Neural progenitor cell (in vitro differentiated cells): ENCODE measurements at regions not wholly inside any gene's neighbourhood (a gene's known extent, or its start where the extent isn't known, plus 50 kb on each side); places are given as distances from the start of the nearest gene placed in this dataset.

ENCODE experiments used
- DNase-seq: peaks from one replicate; pipeline ENCODE4 v3.0.0-alpha.2; 2016; ENCODE audit warnings: low spot score
- H2AFZ ChIP-seq: fragments of 200-600 bp; sonication (generic); replicated peaks from 2 replicates; pipeline ENCODE4 v1.6.1; 2016; ENCODE audit warnings: antibody characterized with exemption
- H3F3A ChIP-seq: fragments of 200-600 bp; sonication (generic); 2 replicates; pipeline ENCODE4 v1.6.1; 2016; ENCODE audit warnings: antibody characterized with exemption, low read depth
- H3K27ac ChIP-seq: fragments of 200-600 bp; sonication (generic); 2 replicates; pipeline ENCODE4 v1.5.1; 2016; ENCODE audit warnings: mild to moderate bottlenecking
- H3K27me3 ChIP-seq: fragments of 200-600 bp; sonication (generic); 2 replicates; pipeline ENCODE4 v1.6.1; 2016; ENCODE audit warnings: mild to moderate bottlenecking, moderate library complexity
- H3K36me3 ChIP-seq: fragments of 200-600 bp; sonication (generic); 2 replicates; pipeline ENCODE4 v1.5.1; 2016
- H3K4me1 ChIP-seq: fragments of 200-600 bp; sonication (generic); 2 replicates; pipeline ENCODE4 v1.6.1; 2016; ENCODE audit warnings: mixed run types
- H3K4me2 ChIP-seq: fragments of 200-600 bp; sonication (generic); 2 replicates; pipeline ENCODE4 v1.6.1; 2016
- H3K4me3 ChIP-seq: fragments of 200-600 bp; sonication (generic); 2 replicates; pipeline ENCODE4 v1.5.1; 2016
- H3K79me2 ChIP-seq: fragments of 200-600 bp; sonication (generic); 2 replicates; pipeline ENCODE4 v1.6.1; 2016; ENCODE audit warnings: low read depth
- H3K9ac ChIP-seq: fragments of 200-600 bp; sonication (generic); 2 replicates; pipeline ENCODE4 v1.6.1; 2016
- H3K9me3 ChIP-seq: fragments of 200-600 bp; sonication (generic); 2 replicates; pipeline ENCODE4 v1.5.1; 2016; ENCODE audit warnings: low read depth
- H4K20me1 ChIP-seq: fragments of 200-600 bp; sonication (generic); 2 replicates; pipeline ENCODE4 v1.6.1; 2016; ENCODE audit warnings: low read depth
- H3K27ac Mint-ChIP-seq: 3 replicates; pipeline ENCODE4 v1.8.0; 2021; ENCODE audit warnings: mixed read lengths
- H3K27me3 Mint-ChIP-seq: 2 replicates; pipeline ENCODE4 v1.8.0; 2022; ENCODE audit warnings: low read depth, mild to moderate bottlenecking, inconsistent platforms, moderate library complexity, mixed read lengths; ENCODE audit not compliant: insufficient read depth
- H3K36me3 Mint-ChIP-seq: 3 replicates; pipeline ENCODE4 v1.8.0; 2021; ENCODE audit warnings: mixed read lengths
- H3K4me1 Mint-ChIP-seq: 3 replicates; pipeline ENCODE4 v1.8.0; 2021; ENCODE audit warnings: mixed read lengths
- H3K4me3 Mint-ChIP-seq: 3 replicates; pipeline ENCODE4 v1.8.0; 2021; ENCODE audit warnings: mild to moderate bottlenecking, moderate library complexity, mixed read lengths
- H3K9me3 Mint-ChIP-seq: 3 replicates; pipeline ENCODE4 v1.8.0; 2020; ENCODE audit warnings: mixed read lengths
- EZH2 ChIP-seq: fragments of 200-600 bp; sonication (generic); IDR thresholded peaks from 2 replicates; pipeline ENCODE4 v1.6.1; 2017; ENCODE audit warnings: antibody characterized with exemption, mild to moderate bottlenecking, moderate library complexity
- EZH2phosphoT487 ChIP-seq: fragments of 200-600 bp; sonication (generic); IDR thresholded peaks from 2 replicates; pipeline ENCODE4 v1.6.1; 2017; ENCODE audit warnings: antibody characterized with exemption
- TF ChIP-seq, protein P1 (sequence below): fragments of 200-600 bp; sonication (generic); IDR thresholded peaks from 2 replicates; pipeline ENCODE4 v1.5.1; 2017; ENCODE audit warnings: antibody characterized with exemption, mild to moderate bottlenecking

DNA sequence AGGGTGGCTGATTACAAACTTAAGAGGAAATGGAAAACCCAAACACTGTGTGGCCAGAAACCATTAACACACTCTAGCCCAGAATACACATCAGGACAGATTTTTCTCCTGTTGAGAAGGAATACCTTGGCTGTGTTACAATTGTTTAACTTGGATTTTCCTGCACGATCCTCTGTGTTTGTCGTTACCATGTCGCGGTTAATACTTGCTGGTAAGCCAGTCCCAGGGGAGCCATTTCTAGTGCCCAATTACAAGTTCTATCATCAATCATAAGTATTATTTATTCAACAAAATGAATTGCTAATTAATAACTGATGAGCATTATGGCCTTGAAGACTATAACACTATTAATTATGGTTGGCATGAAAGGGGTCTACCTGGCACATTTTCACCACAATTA, 146.8 kb downstream of the LNPK start:
- H3K4me1 Mint-ChIP-seq = peaks cover 50% of the 10 kb centered on the region
- Histone ChIP-seq H2AFZ (no peak overlapping the region), H3K9ac (no peak overlapping the region), H3K9me3 (no peaks in the 10 kb centered on the region), H3K27ac (no peak overlapping the region), H3K4me3 (no peak overlapping the region), H3K79me2 (no peaks in the 10 kb centered on the region), H3K27me3 (peaks cover 31% of the 10 kb centered on the region), H3K4me1 (peaks cover 28% of the 10 kb centered on the region), H3F3A (peaks cover 10% of the 10 kb centered on the region), H4K20me1 (no peaks in the 10 kb centered on the region), H3K4me2 (peak overlapping the region; percentile 61), H3K36me3 (no peaks in the 10 kb centered on the region)
- TF ChIP-seq EZH2 (no peak), EZH2phosphoT487 (no peak)
- TF ChIP-seq, protein P1, sequence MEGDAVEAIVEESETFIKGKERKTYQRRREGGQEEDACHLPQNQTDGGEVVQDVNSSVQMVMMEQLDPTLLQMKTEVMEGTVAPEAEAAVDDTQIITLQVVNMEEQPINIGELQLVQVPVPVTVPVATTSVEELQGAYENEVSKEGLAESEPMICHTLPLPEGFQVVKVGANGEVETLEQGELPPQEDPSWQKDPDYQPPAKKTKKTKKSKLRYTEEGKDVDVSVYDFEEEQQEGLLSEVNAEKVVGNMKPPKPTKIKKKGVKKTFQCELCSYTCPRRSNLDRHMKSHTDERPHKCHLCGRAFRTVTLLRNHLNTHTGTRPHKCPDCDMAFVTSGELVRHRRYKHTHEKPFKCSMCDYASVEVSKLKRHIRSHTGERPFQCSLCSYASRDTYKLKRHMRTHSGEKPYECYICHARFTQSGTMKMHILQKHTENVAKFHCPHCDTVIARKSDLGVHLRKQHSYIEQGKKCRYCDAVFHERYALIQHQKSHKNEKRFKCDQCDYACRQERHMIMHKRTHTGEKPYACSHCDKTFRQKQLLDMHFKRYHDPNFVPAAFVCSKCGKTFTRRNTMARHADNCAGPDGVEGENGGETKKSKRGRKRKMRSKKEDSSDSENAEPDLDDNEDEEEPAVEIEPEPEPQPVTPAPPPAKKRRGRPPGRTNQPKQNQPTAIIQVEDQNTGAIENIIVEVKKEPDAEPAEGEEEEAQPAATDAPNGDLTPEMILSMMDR = no peak
- H3K36me3 Mint-ChIP-seq = no peaks in the 10 kb centered on the region
- H3K27ac Mint-ChIP-seq = no peak overlapping the region
- peaks cover 6% of the 10 kb centered on the region for H3K27me3 Mint-ChIP-seq
- H3K9me3 Mint-ChIP-seq = no peaks in the 10 kb centered on the region
- H3K4me3 Mint-ChIP-seq = no peak overlapping the region
- no peak for DNase-seq

DNA sequence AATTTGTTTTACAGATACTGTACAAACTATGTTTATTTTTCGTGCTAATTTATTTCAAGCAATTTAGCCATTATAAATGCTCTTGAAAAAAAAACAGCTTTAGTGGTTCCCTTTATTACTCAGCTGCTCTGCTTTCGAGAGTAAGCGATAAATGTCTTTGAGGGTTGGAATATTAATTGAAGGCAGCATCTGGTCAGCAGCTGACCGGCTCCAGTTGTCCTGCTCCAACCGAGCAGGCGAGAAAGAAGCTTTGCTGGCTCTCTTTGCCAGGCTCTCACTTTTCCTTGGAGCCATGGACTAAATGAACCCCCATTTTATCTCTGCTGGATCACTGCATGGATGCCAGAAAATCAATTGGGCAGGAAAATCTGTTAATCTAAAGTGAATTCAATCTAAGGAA, 147.4 kb downstream of the LNPK start:
- H3K9me3 ChIP-seq = no peaks in the 10 kb centered on the region
- Mint-ChIP-seq H3K27me3 (peaks cover 6% of the 10 kb centered on the region), H3K4me3 (peak overlapping the region; percentile 38), H3K9me3 (no peaks in the 10 kb centered on the region), H3K27ac (peak overlapping the region; percentile 63), H3K36me3 (no peaks in the 10 kb centered on the region), H3K4me1 (peaks cover 50% of the 10 kb centered on the region)
- peak overlapping the region; percentile 61 for H3K4me2 ChIP-seq
- H3K4me1 ChIP-seq = peaks cover 28% of the 10 kb centered on the region
- peak; percentile 23 for DNase-seq
- H3K27ac ChIP-seq = no peak overlapping the region
- H3K9ac ChIP-seq = no peak overlapping the region
- H3K27me3 ChIP-seq = peaks cover 31% of the 10 kb centered on the region
- H3K36me3 ChIP-seq = no peaks in the 10 kb centered on the region
- TF ChIP-seq, protein P1 = no peak
- no peak overlapping the region for H3K4me3 ChIP-seq
- H2AFZ ChIP-seq = no peak overlapping the region
- H3K79me2 ChIP-seq = no peaks in the 10 kb centered on the region
- no peaks in the 10 kb centered on the region for H4K20me1 ChIP-seq
- H3F3A ChIP-seq = peaks cover 10% of the 10 kb centered on the region

DNA sequence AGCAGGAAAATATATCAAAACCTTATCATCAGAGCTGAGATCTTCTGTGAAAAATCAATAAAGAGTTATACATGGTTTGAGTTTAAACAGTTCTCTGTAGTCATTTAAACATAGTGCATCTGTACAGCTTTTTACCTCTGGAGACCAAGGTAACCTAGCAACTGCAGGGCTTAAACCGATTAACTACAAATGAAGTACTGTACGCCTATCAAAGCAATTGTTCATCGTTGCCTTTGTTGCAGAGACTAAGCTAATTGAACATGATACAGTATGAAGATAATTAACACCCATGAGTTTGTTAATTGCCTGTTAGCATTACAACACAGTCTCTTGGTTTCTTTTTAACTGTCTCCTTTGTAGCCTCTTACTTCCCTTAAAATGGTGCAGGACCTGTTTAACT, 147.9 kb downstream of the LNPK start:
- Mint-ChIP-seq H3K4me1 (peaks cover 50% of the 10 kb centered on the region), H3K27ac (no peak overlapping the region), H3K36me3 (no peaks in the 10 kb centered on the region), H3K4me3 (no peak overlapping the region), H3K9me3 (no peaks in the 10 kb centered on the region), H3K27me3 (peaks cover 6% of the 10 kb centered on the region)
- no peaks in the 10 kb centered on the region for H3K9me3 ChIP-seq
- H3K4me3 ChIP-seq = no peak overlapping the region
- no peaks in the 10 kb centered on the region for H3K79me2 ChIP-seq
- peaks cover 28% of the 10 kb centered on the region for H3K4me1 ChIP-seq
- H3K27me3 ChIP-seq = peaks cover 31% of the 10 kb centered on the region
- no peak overlapping the region for H2AFZ ChIP-seq
- TF ChIP-seq, protein P1 = no peak
- TF ChIP-seq EZH2phosphoT487 = peak; percentile 99
- peak overlapping the region; percentile 61 for H3K4me2 ChIP-seq
- no peaks in the 10 kb centered on the region for H4K20me1 ChIP-seq
- H3F3A ChIP-seq = peaks cover 10% of the 10 kb centered on the region
- H3K27ac ChIP-seq = no peak overlapping the region
- DNase-seq = peak; percentile 65
- H3K36me3 ChIP-seq = no peaks in the 10 kb centered on the region
- no peak overlapping the region for H3K9ac ChIP-seq

DNA sequence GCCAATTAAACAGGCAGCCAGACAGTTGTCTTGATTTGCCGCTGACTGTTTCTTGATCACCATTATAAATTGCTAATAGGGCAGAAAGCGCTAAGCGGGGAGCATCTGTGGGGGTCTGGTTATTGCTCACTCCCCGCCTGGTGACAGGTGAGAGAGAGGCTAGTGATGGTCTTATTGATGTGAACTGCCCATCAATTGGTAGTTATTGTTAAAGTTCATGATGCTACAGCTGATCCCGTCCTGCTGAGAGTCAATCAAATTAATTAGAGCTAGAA, 148.5 kb downstream of the LNPK start:
- peaks cover 50% of the 10 kb centered on the region for H3K4me1 Mint-ChIP-seq
- Histone ChIP-seq H3K79me2 (no peaks in the 10 kb centered on the region), H4K20me1 (no peaks in the 10 kb centered on the region), H3K36me3 (no peaks in the 10 kb centered on the region), H3K4me2 (peak overlapping the region; percentile 61), H3K27ac (no peak overlapping the region), H3K9ac (no peak overlapping the region), H3K9me3 (no peaks in the 10 kb centered on the region), H3K4me1 (peaks cover 28% of the 10 kb centered on the region), H3F3A (peaks cover 10% of the 10 kb centered on the region), H2AFZ (no peak overlapping the region), H3K27me3 (peaks cover 31% of the 10 kb centered on the region), H3K4me3 (no peak overlapping the region)
- no peak overlapping the region for H3K27ac Mint-ChIP-seq
- no peak for DNase-seq
- no peak for TF ChIP-seq EZH2
- TF ChIP-seq EZH2phosphoT487 = no peak
- TF ChIP-seq, protein P1 = no peak
- no peak overlapping the region for H3K4me3 Mint-ChIP-seq
- H3K9me3 Mint-ChIP-seq = no peaks in the 10 kb centered on the region
- H3K27me3 Mint-ChIP-seq = peaks cover 7% of the 10 kb centered on the region
- H3K36me3 Mint-ChIP-seq = no peaks in the 10 kb centered on the region
